ENCODE measurements at regions not wholly inside any gene's neighbourhood (a gene's known extent, or its start where the extent isn't known, plus 50 kb on each side); places are given as distances from the start of the nearest gene placed in this dataset.

- H3K27ac ChIP-seq, result no peak overlapping the region
- FAIRE-seq (no peak), DNase-seq (no peak), ATAC-seq (peak in 2 of 4 donors; percentile 52 to 53)
- H3K27me3 ChIP-seq, result no peaks in the 10 kb centered on the region
- intact Hi-C loops (cut with DNase I), result no loop called here
- H3K4me3 ChIP-seq, result no peak overlapping the region
- no peak for TF ChIP-seq CTCF (IDR thresholded peaks at IDR 0.05)
- H3K9me3 ChIP-seq, result no peaks in the 10 kb centered on the region
- H3K4me1 ChIP-seq, result no peaks in the 10 kb centered on the region
- WGBS, 2 donors, result 78 to 81% methylated on average over 5 of the region's 5 CpGs
- no peaks in the 10 kb centered on the region for H3K36me3 ChIP-seq
Observed at GRCh38 chr14:35229084-35229791, 62.9 kb upstream of the PSMA6 start.

- no peak for DNase-seq
- H3K4me1 ChIP-seq, result no peaks in the 10 kb centered on the region
- no peak for TF ChIP-seq CTCF (IDR thresholded peaks at IDR 0.05)
- no peaks in the 10 kb centered on the region for H3K27me3 ChIP-seq
- H3K27ac ChIP-seq, result no peak overlapping the region
- H3K4me3 ChIP-seq, result no peak overlapping the region
- H3K36me3 ChIP-seq, result no peaks in the 10 kb centered on the region
- ATAC-seq, result no peak
- no peaks in the 10 kb centered on the region for H3K9me3 ChIP-seq
- no peak for FAIRE-seq
- intact Hi-C loops (cut with DNase I), result loop anchor here in 1 of 3 donors (10.0 kb wide), 1 partner anchor 185 kb away; no protein-coding TSS in a partner anchor
- 58 to 64% methylated on average over 2 of the region's 2 CpGs for WGBS, 2 donors
Observed at GRCh38 chr14:35229792-35230089, 62.4 kb upstream of the PSMA6 start.

GRCh38 chr14:35231207-35231760 is 60.9 kb upstream of the PSMA6 start:
- FAIRE-seq (no peak), DNase-seq (no peak), ATAC-seq (no peak)
- H3K4me3 ChIP-seq, result no peak overlapping the region
- no peaks in the 10 kb centered on the region for H3K9me3 ChIP-seq
- intact Hi-C loops (cut with DNase I), result loop anchor here in 1 of 3 donors (10.0 kb wide), 1 partner anchor 184 kb away; no protein-coding TSS in a partner anchor
- H3K4me1 ChIP-seq, result no peaks in the 10 kb centered on the region
- H3K27me3 ChIP-seq, result no peaks in the 10 kb centered on the region
- TF ChIP-seq CTCF (IDR thresholded peaks at IDR 0.05), result no peak
- no peak overlapping the region for H3K27ac ChIP-seq
- no peaks in the 10 kb centered on the region for H3K36me3 ChIP-seq
- 44 to 49% methylated on average over 2 of the region's 2 CpGs for WGBS, 2 donors

- no peaks in the 10 kb centered on the region for H3K27me3 ChIP-seq
- DNase-seq, result no peak
- no peak for ATAC-seq
- no peak overlapping the region for H3K4me3 ChIP-seq
- no peak overlapping the region for H3K27ac ChIP-seq
- FAIRE-seq, result no peak
- intact Hi-C loops (cut with DNase I), result loop anchor here in 1 of 3 donors (10.0 kb wide), 1 partner anchor 181 kb away; no protein-coding TSS in a partner anchor
- H3K9me3 ChIP-seq, result no peaks in the 10 kb centered on the region
- WGBS, 2 donors, result 53 to 62% methylated on average over 6 of the region's 6 CpGs
- H3K36me3 ChIP-seq, result no peaks in the 10 kb centered on the region
- H3K4me1 ChIP-seq, result no peaks in the 10 kb centered on the region
- TF ChIP-seq CTCF (IDR thresholded peaks at IDR 0.05), result no peak
Observed at GRCh38 chr14:35234012-35234805, 58.0 kb upstream of the PSMA6 start.
